ENCODE measurements at regions not wholly inside any gene's neighbourhood (a gene's known extent, or its start where the extent isn't known, plus 50 kb on each side); places are given as distances from the start of the nearest gene placed in this dataset.
A peak's percentile ranks its signal among the peaks of the same experiment; 100 is the strongest.

GRCh38 chr13:74930402-74931165 is 551.4 kb downstream of the TBC1D4 start:
- DNase-seq: peak; percentile 25

GRCh38 chr13:74929436-74929835 is 552.5 kb downstream of the TBC1D4 start:
- no peak for DNase-seq

GRCh38 chr13:74927823-74928222 is 554.1 kb downstream of the TBC1D4 start:
- DNase-seq: no peak

- DNase-seq: no peak
These were observed 559.0 kb downstream of the TBC1D4 start for GRCh38 chr13:74922963-74923362.

- DNase-seq: no peak
These were observed 560.6 kb downstream of the TBC1D4 start for GRCh38 chr13:74921326-74921725.

GRCh38 chr13:74920920-74921319 is 561.0 kb downstream of the TBC1D4 start:
- no peak for DNase-seq

- no peak for DNase-seq
These were observed 561.6 kb downstream of the TBC1D4 start for GRCh38 chr13:74920361-74920760.

GRCh38 chr13:74919914-74920313 is 562.1 kb downstream of the TBC1D4 start:
- no peak for DNase-seq

GRCh38 chr13:74912898-74913297 is 569.1 kb downstream of the TBC1D4 start:
- DNase-seq: no peak

- DNase-seq: no peak
These were observed 571.6 kb downstream of the TBC1D4 start for GRCh38 chr13:74910415-74910814.

- no peak for DNase-seq
These were observed 574.2 kb downstream of the TBC1D4 start for GRCh38 chr13:74907788-74908187.

- DNase-seq: no peak
These were observed 577.4 kb downstream of the TBC1D4 start for GRCh38 chr13:74904556-74904955.

GRCh38 chr13:74895042-74895796 is 586.8 kb downstream of the TBC1D4 start:
- no peak for DNase-seq

GRCh38 chr13:74892096-74892495 is 589.9 kb downstream of the TBC1D4 start:
- DNase-seq: no peak

GRCh38 chr13:74891610-74892009 is 590.4 kb downstream of the TBC1D4 start:
- no peak for DNase-seq

GRCh38 chr13:74889321-74889720 is 592.6 kb downstream of the TBC1D4 start:
- no peak for DNase-seq

GRCh38 chr13:74886502-74886901 is 595.5 kb downstream of the TBC1D4 start:
- DNase-seq: no peak

GRCh38 chr13:74883834-74884233 is 598.1 kb downstream of the TBC1D4 start:
- no peak for DNase-seq

- no peak for DNase-seq
These were observed 610.4 kb downstream of the TBC1D4 start for GRCh38 chr13:74871369-74872070.

GRCh38 chr13:74870865-74871264 is 611.1 kb downstream of the TBC1D4 start:
- DNase-seq: no peak

- DNase-seq: peak; percentile 47
These were observed 612.1 kb downstream of the TBC1D4 start for GRCh38 chr13:74869846-74870245.

GRCh38 chr13:74868049-74868448 is 613.9 kb downstream of the TBC1D4 start:
- DNase-seq: peak; percentile 6

GRCh38 chr13:74867460-74867859 is 614.5 kb downstream of the TBC1D4 start:
- DNase-seq: peak; percentile 57

- no peak for DNase-seq
These were observed 615.9 kb downstream of the TBC1D4 start for GRCh38 chr13:74866101-74866500.
